MCF 10A (cell line): ENCODE measurements at regions not wholly inside any gene's neighbourhood (a gene's known extent, or its start where the extent isn't known, plus 50 kb on each side); places are given as distances from the start of the nearest gene placed in this dataset.

ENCODE experiments used
- BruUV-seq: library from RNA; stranded (reverse); fragments of 400-500 nt; replicated peaks from 2 replicates; lab custom pipeline; 2021; lab: Mats Ljungman, UMichigan
- CTCF ChIA-PET: fragments of 300-600 bp; sonication (Branson Sonifier 250); formaldehyde crosslinking; extraction: SDS; loops from one replicate; lab custom pipeline; 2021; ENCODE audit warnings: antibody characterized with exemption, inconsistent platforms; lab: Yijun Ruan, JAX
- POLR2A ChIA-PET: fragments of 300-600, 350-650 bp; sonication (Branson Sonifier 250); formaldehyde crosslinking; extraction: SDS; loops from one replicate; lab custom pipeline; 2020; ENCODE audit warnings: antibody characterized with exemption, inconsistent platforms; lab: Yijun Ruan, JAX
- DNase-seq: peaks from one replicate; pipeline ENCODE4 v3.0.0-alpha.2; 2018; ENCODE audit not compliant: unreplicated experiment
- H3K27ac Mint-ChIP-seq: one replicate; pipeline ENCODE4 v1.8.0; 2022; ENCODE audit warnings: mild to moderate bottlenecking, low read depth, mixed read lengths; ENCODE audit not compliant: unreplicated experiment
- H3K27me3 Mint-ChIP-seq: one replicate; pipeline ENCODE4 v1.8.0; 2022; ENCODE audit warnings: mixed read lengths; ENCODE audit not compliant: insufficient read depth, unreplicated experiment
- H3K36me3 Mint-ChIP-seq: one replicate; pipeline ENCODE4 v1.8.0; 2022; ENCODE audit warnings: mild to moderate bottlenecking, moderate library complexity, mixed read lengths; ENCODE audit not compliant: insufficient read depth, unreplicated experiment
- H3K4me1 Mint-ChIP-seq: one replicate; pipeline ENCODE4 v1.8.0; 2022; ENCODE audit warnings: mixed read lengths; ENCODE audit not compliant: insufficient read depth, unreplicated experiment
- H3K4me3 Mint-ChIP-seq: one replicate; pipeline ENCODE4 v1.8.0; 2022; ENCODE audit warnings: mild to moderate bottlenecking, moderate library complexity, mixed read lengths; ENCODE audit not compliant: unreplicated experiment
- H3K9me3 Mint-ChIP-seq: one replicate; pipeline ENCODE4 v1.8.0; 2022; ENCODE audit warnings: mixed read lengths; ENCODE audit not compliant: unreplicated experiment
- intact Hi-C: fragments of 100-400 bp; cut with micrococcal nuclease; formaldehyde crosslinking; loops from 2 replicates; pipeline ENCODE4 v1.14.1; 2022
- TF ChIP-seq, protein P1 (sequence below): fragments of 200-600 bp; IDR thresholded peaks from one replicate; pipeline ENCODE4 v1.8.0; 2022; ENCODE audit warnings: antibody characterized with exemption, mild to moderate bottlenecking; ENCODE audit not compliant: unreplicated experiment

DNA sequence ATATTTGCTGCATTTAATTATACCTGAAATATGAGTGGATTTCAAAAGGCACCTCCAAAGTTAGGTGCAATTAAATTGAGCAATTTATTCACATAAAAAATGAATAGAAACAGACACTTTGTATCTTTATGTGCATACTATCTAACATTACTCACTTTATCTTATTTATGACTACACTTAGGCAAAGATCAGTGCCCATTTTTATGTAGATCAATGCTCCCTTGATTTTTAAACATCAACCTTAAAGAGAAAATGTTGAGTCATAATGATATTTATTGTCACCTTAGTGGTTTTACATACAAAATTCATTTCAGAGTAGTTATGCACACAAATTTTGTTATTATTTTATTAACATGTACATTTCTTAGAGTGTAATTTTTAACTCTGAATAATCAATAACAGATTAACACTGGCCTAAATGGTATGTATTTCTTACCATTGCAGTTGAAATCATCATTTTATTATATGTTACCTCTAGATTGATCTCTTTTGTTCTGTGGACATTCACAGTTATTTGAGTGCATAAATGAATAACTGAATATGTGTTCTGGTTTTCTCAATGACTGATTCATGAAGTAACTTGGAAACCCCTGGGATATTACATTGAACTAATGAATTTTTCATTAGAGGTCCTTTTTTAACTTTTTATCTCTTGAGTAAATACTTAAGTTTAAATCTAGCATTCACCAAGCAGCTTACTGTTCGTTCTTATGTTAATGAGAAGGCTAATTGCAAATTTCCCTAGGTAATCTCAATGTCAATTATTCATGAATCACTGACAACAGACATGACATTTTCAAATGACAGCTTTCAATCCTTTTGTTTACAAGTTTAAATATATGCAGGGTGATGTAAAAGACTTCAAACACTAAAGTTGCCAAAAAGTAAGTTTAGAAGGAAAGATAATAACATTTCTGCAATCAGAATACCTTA lies 1182.0 kb upstream of the PABPC4L start:
- DNase-seq, result no peak
- CTCF ChIA-PET, result no interaction called here
- intact Hi-C loops, result no loop called here
- no peaks in the 10 kb centered on the region for H3K4me1 Mint-ChIP-seq
- H3K36me3 Mint-ChIP-seq, result peaks cover 6% of the 10 kb centered on the region
- no peak overlapping the region for H3K4me3 Mint-ChIP-seq
- BruUV-seq, result no TSS peak
- TF ChIP-seq, protein P1, sequence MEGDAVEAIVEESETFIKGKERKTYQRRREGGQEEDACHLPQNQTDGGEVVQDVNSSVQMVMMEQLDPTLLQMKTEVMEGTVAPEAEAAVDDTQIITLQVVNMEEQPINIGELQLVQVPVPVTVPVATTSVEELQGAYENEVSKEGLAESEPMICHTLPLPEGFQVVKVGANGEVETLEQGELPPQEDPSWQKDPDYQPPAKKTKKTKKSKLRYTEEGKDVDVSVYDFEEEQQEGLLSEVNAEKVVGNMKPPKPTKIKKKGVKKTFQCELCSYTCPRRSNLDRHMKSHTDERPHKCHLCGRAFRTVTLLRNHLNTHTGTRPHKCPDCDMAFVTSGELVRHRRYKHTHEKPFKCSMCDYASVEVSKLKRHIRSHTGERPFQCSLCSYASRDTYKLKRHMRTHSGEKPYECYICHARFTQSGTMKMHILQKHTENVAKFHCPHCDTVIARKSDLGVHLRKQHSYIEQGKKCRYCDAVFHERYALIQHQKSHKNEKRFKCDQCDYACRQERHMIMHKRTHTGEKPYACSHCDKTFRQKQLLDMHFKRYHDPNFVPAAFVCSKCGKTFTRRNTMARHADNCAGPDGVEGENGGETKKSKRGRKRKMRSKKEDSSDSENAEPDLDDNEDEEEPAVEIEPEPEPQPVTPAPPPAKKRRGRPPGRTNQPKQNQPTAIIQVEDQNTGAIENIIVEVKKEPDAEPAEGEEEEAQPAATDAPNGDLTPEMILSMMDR, result no peak
- H3K9me3 Mint-ChIP-seq, result peaks cover 3% of the 10 kb centered on the region
- POLR2A ChIA-PET, result no interaction called here
- no peak overlapping the region for H3K27ac Mint-ChIP-seq
- no peaks in the 10 kb centered on the region for H3K27me3 Mint-ChIP-seq

DNA sequence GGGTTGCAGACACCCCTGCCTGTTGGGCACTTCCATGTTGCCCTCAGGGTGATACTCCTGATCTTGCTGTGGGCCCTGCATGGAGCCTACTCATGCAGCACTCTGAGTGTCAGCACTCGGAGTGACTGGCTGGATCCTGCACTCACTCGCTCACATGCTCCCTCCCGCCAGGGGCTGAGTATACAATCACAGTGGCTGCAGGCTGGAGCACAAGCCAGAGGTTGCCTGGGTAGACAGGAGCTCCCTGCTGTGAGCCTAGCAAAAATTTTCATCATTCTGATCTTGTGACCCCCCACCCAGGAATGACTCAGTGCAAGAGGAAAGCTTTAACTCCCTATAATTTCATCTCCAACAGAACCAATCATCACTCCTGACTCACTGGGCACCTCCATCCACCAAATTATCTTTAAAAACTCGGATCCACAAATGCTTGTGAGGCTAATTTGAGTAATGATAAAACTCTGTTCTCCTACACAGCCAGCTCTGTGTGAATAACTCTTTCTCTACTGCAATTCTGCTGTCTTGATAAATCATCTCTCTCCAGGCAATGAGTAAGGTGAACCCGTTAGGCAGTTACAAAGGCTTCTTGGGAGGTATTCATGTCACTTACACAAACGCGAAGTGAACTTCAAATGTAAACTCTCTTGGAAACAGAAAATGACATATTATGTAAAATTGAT lies 1180.8 kb upstream of the PABPC4L start:
- Mint-ChIP-seq H3K27ac (no peak overlapping the region), H3K36me3 (peaks cover 6% of the 10 kb centered on the region), H3K4me1 (no peaks in the 10 kb centered on the region), H3K4me3 (no peak overlapping the region), H3K27me3 (no peaks in the 10 kb centered on the region), H3K9me3 (peaks cover 15% of the 10 kb centered on the region)
- DNase-seq, result no peak
- no TSS peak for BruUV-seq
- ChIA-PET POLR2A (no interaction called here), CTCF (no interaction called here)
- TF ChIP-seq, protein P1, result no peak
- intact Hi-C loops, result no loop called here

DNA sequence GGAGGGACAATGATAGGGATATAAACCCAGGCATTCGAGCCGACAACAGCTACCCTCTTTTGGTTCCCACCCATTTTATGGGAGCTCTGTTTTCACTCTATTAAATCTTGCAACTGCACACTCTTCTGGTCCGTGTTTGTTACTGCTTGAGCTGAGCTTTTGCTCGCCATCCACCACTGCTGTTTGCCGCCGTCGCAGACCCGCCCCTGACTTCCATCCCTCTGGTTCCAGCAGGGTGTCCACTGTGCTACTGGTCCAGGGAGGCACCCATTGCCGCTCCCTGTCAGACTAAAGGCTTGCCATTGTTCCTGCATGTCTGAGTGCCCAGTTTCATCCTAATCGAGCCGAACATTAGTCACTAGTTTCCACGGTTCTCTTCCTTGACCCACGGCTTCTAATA lies 1170.5 kb upstream of the PABPC4L start:
- intact Hi-C loops, result no loop called here
- DNase-seq, result no peak
- Mint-ChIP-seq H3K4me1 (no peaks in the 10 kb centered on the region), H3K27me3 (no peaks in the 10 kb centered on the region), H3K9me3 (no peaks in the 10 kb centered on the region), H3K4me3 (no peak overlapping the region), H3K36me3 (no peaks in the 10 kb centered on the region), H3K27ac (no peak overlapping the region)
- BruUV-seq, result no TSS peak
- ChIA-PET CTCF (no interaction called here), POLR2A (interaction anchor here (0.7 kb wide), 1 partner anchor 151 kb away, joined by 3 read pairs; no protein-coding TSS in a partner anchor)
- TF ChIP-seq, protein P1, result no peak

DNA sequence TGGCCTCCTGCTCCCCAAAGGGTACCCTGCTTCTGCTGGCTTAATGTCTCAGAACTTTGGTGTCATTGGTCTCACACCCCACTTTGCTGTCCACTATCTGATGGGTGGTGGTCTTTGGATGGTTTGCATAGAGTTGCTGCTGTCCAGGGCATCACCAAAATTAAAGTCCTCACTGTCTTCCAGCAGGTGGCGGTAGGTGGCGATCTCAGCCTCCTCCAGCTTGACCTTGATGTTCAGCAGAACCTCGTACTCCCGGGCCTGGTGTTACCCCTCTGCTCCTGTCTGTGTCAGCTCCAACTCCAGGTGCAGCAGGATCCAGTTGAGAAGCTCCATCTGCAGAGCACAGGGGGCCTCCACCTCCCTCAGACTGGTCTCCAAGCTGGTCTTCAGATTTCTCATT lies 1169.5 kb upstream of the PABPC4L start:
- no peaks in the 10 kb centered on the region for H3K4me1 Mint-ChIP-seq
- H3K4me3 Mint-ChIP-seq, result no peak overlapping the region
- H3K27ac Mint-ChIP-seq, result no peak overlapping the region
- intact Hi-C loops, result no loop called here
- POLR2A ChIA-PET, result no interaction called here
- no TSS peak for BruUV-seq
- TF ChIP-seq, protein P1, result peak; percentile 14
- H3K36me3 Mint-ChIP-seq, result no peaks in the 10 kb centered on the region
- DNase-seq, result peak; percentile 12
- H3K9me3 Mint-ChIP-seq, result no peaks in the 10 kb centered on the region
- H3K27me3 Mint-ChIP-seq, result no peaks in the 10 kb centered on the region
- CTCF ChIA-PET, result interaction anchor here (0.6 to 1.3 kb wide), 3 partner anchors 22 to 535 kb away, joined by 3 to 5 read pairs (median 4); no protein-coding TSS in a partner anchor
